ENCODE measurements at regions not wholly inside any gene's neighbourhood (a gene's known extent, or its start where the extent isn't known, plus 50 kb on each side); places are given as distances from the start of the nearest gene placed in this dataset.

GRCh38 chr22:47376901-47377505 lies 614.6 kb downstream of the TBC1D22A start:
- Histone ChIP-seq H3K9me3 (no peaks in the 10 kb centered on the region), H3K27ac (ENCODE audit: low read length) (no peak overlapping the region), H3K4me1 (ENCODE audit: control insufficient read depth in 1 of 2, extremely low read depth in 1 of 2, insufficient read depth in 2 of 2, low read length in 2 of 2) (no peaks in the 10 kb centered on the region), H3K36me3 (ENCODE audit: control insufficient read depth in 2 of 2, extremely low read depth in 1 of 2, insufficient read depth in 1 of 2, low read length in 1 of 2) (no peaks in the 10 kb centered on the region), H3K27me3 (replicated peaks in 1 of 2; ENCODE audit: control insufficient read depth in 2 of 2, extremely low read depth in 1 of 2, insufficient read depth in 2 of 2, low read length in 1 of 2) (peaks cover 0 to 16% of the 10 kb centered on the region in 2 experiments), H3K4me3 (ENCODE audit: control insufficient read depth in 1 of 2, extremely low read depth in 1 of 2, low read length in 1 of 2) (no peak overlapping the region)
- no peak overlapping the region for H3K4me3 Mint-ChIP-seq
- CTCF ChIA-PET = no interaction called here
- no peak overlapping the region for H3K27ac Mint-ChIP-seq
- DNase-seq = no peak
- H3K27me3 Mint-ChIP-seq = peaks cover 2 to 10% of the 10 kb centered on the region in 2 donors
- H3K9me3 Mint-ChIP-seq = peaks cover 0 to 10% (median 6%) of the 10 kb centered on the region in 3 donors
- POLR2A ChIA-PET = no interaction called here
- no peaks in the 10 kb centered on the region for H3K36me3 Mint-ChIP-seq
- no peaks in the 10 kb centered on the region for H3K4me1 Mint-ChIP-seq
- ATAC-seq (replicated peaks in 1 of 4) = no peak
- WGBS (ENCODE audit: insufficient coverage) = 73% methylated on average over 4 of the region's 11 CpGs

- Mint-ChIP-seq H3K4me3 (no peak overlapping the region), H3K27me3 (peaks cover 6 to 10% of the 10 kb centered on the region in 2 donors), H3K27ac (no peak overlapping the region), H3K4me1 (no peaks in the 10 kb centered on the region), H3K9me3 (peaks cover 0 to 10% (median 6%) of the 10 kb centered on the region in 3 donors), H3K36me3 (no peaks in the 10 kb centered on the region)
- Histone ChIP-seq H3K4me3 (ENCODE audit: control insufficient read depth in 1 of 2, extremely low read depth in 1 of 2, low read length in 1 of 2) (no peak overlapping the region), H3K27ac (ENCODE audit: low read length) (no peak overlapping the region), H3K4me1 (ENCODE audit: control insufficient read depth in 1 of 2, extremely low read depth in 1 of 2, insufficient read depth in 2 of 2, low read length in 2 of 2) (no peaks in the 10 kb centered on the region), H3K36me3 (ENCODE audit: control insufficient read depth in 2 of 2, extremely low read depth in 1 of 2, insufficient read depth in 1 of 2, low read length in 1 of 2) (no peaks in the 10 kb centered on the region), H3K9me3 (no peaks in the 10 kb centered on the region), H3K27me3 (replicated peaks in 1 of 2; ENCODE audit: control insufficient read depth in 2 of 2, extremely low read depth in 1 of 2, insufficient read depth in 2 of 2, low read length in 1 of 2) (peaks cover 0 to 23% of the 10 kb centered on the region in 2 experiments)
- ATAC-seq (replicated peaks in 1 of 4) (no peak), DNase-seq (no peak)
- 95% methylated on average over 7 of the region's 7 CpGs for WGBS (ENCODE audit: insufficient coverage)
- ChIA-PET CTCF (no interaction called here), POLR2A (no interaction called here)
These were observed 613.9 kb downstream of the TBC1D22A start for GRCh38 chr22:47376322-47376700.

GRCh38 chr22:47375621-47376321 lies 613.3 kb downstream of the TBC1D22A start:
- no peaks in the 10 kb centered on the region for H3K4me1 Mint-ChIP-seq
- Histone ChIP-seq H3K36me3 (ENCODE audit: control insufficient read depth in 2 of 2, extremely low read depth in 1 of 2, insufficient read depth in 1 of 2, low read length in 1 of 2) (no peaks in the 10 kb centered on the region), H3K9me3 (no peaks in the 10 kb centered on the region), H3K4me1 (ENCODE audit: control insufficient read depth in 1 of 2, extremely low read depth in 1 of 2, insufficient read depth in 2 of 2, low read length in 2 of 2) (no peaks in the 10 kb centered on the region), H3K27me3 (replicated peaks in 1 of 2; ENCODE audit: control insufficient read depth in 2 of 2, extremely low read depth in 1 of 2, insufficient read depth in 2 of 2, low read length in 1 of 2) (peaks cover 0 to 29% of the 10 kb centered on the region in 2 experiments), H3K4me3 (ENCODE audit: control insufficient read depth in 1 of 2, extremely low read depth in 1 of 2, low read length in 1 of 2) (no peak overlapping the region), H3K27ac (ENCODE audit: low read length) (no peak overlapping the region)
- DNase-seq = no peak
- no peaks in the 10 kb centered on the region for H3K36me3 Mint-ChIP-seq
- H3K27me3 Mint-ChIP-seq = peaks cover 6 to 8% of the 10 kb centered on the region in 2 donors
- ATAC-seq (replicated peaks in 1 of 4) = no peak
- H3K9me3 Mint-ChIP-seq = peaks cover 0 to 10% (median 6%) of the 10 kb centered on the region in 3 donors
- H3K4me3 Mint-ChIP-seq = no peak overlapping the region
- H3K27ac Mint-ChIP-seq = no peak overlapping the region
- WGBS (ENCODE audit: insufficient coverage) = 81% methylated on average over 15 of the region's 25 CpGs
- POLR2A ChIA-PET = no interaction called here
- CTCF ChIA-PET = no interaction called here

- 81% methylated on average over 12 of the region's 18 CpGs for WGBS (ENCODE audit: insufficient coverage)
- no peak overlapping the region for H3K27ac Mint-ChIP-seq
- POLR2A ChIA-PET = no interaction called here
- H3K27me3 Mint-ChIP-seq = peaks cover 6 to 8% of the 10 kb centered on the region in 2 donors
- H3K4me3 ChIP-seq (ENCODE audit: control insufficient read depth in 1 of 2, extremely low read depth in 1 of 2, low read length in 1 of 2) = no peak overlapping the region
- H3K36me3 Mint-ChIP-seq = no peaks in the 10 kb centered on the region
- H3K27me3 ChIP-seq (replicated peaks in 1 of 2; ENCODE audit: control insufficient read depth in 2 of 2, extremely low read depth in 1 of 2, insufficient read depth in 2 of 2, low read length in 1 of 2) = peaks cover 0 to 32% of the 10 kb centered on the region in 2 experiments
- peaks cover 0 to 10% (median 6%) of the 10 kb centered on the region in 3 donors for H3K9me3 Mint-ChIP-seq
- H3K27ac ChIP-seq (ENCODE audit: low read length) = no peak overlapping the region
- no peak overlapping the region for H3K4me3 Mint-ChIP-seq
- CTCF ChIA-PET = no interaction called here
- H3K4me1 Mint-ChIP-seq = no peaks in the 10 kb centered on the region
- H3K9me3 ChIP-seq = no peaks in the 10 kb centered on the region
- H3K4me1 ChIP-seq (ENCODE audit: control insufficient read depth in 1 of 2, extremely low read depth in 1 of 2, insufficient read depth in 2 of 2, low read length in 2 of 2) = no peaks in the 10 kb centered on the region
- no peaks in the 10 kb centered on the region for H3K36me3 ChIP-seq (ENCODE audit: control insufficient read depth in 2 of 2, extremely low read depth in 1 of 2, insufficient read depth in 1 of 2, low read length in 1 of 2)
- ATAC-seq (replicated peaks in 1 of 4) = no peak
- no peak for DNase-seq
These were observed 612.6 kb downstream of the TBC1D22A start for GRCh38 chr22:47374901-47375575.

GRCh38 chr22:47374273-47374771 lies 611.9 kb downstream of the TBC1D22A start:
- Histone ChIP-seq H3K27me3 (replicated peaks in 1 of 2; ENCODE audit: control insufficient read depth in 2 of 2, extremely low read depth in 1 of 2, insufficient read depth in 2 of 2, low read length in 1 of 2) (peaks cover 0 to 37% of the 10 kb centered on the region in 2 experiments), H3K4me1 (ENCODE audit: control insufficient read depth in 1 of 2, extremely low read depth in 1 of 2, insufficient read depth in 2 of 2, low read length in 2 of 2) (no peaks in the 10 kb centered on the region), H3K36me3 (ENCODE audit: control insufficient read depth in 2 of 2, extremely low read depth in 1 of 2, insufficient read depth in 1 of 2, low read length in 1 of 2) (no peaks in the 10 kb centered on the region), H3K27ac (ENCODE audit: low read length) (no peak overlapping the region), H3K4me3 (ENCODE audit: control insufficient read depth in 1 of 2, extremely low read depth in 1 of 2, low read length in 1 of 2) (no peak overlapping the region), H3K9me3 (no peaks in the 10 kb centered on the region)
- H3K4me1 Mint-ChIP-seq = no peaks in the 10 kb centered on the region
- H3K4me3 Mint-ChIP-seq = no peak overlapping the region
- peaks cover 0 to 10% (median 6%) of the 10 kb centered on the region in 3 donors for H3K9me3 Mint-ChIP-seq
- 79% methylated on average over 7 of the region's 15 CpGs for WGBS (ENCODE audit: insufficient coverage)
- ATAC-seq (replicated peaks in 1 of 4) (no peak), DNase-seq (no peak)
- ChIA-PET CTCF (no interaction called here), POLR2A (no interaction called here)
- H3K36me3 Mint-ChIP-seq = no peaks in the 10 kb centered on the region
- H3K27ac Mint-ChIP-seq = no peak overlapping the region
- H3K27me3 Mint-ChIP-seq = peaks cover 8 to 12% of the 10 kb centered on the region in 2 donors

GRCh38 chr22:47373648-47374272 lies 611.3 kb downstream of the TBC1D22A start:
- ATAC-seq (replicated peaks in 1 of 4) = no peak
- CTCF ChIA-PET = no interaction called here
- H3K9me3 Mint-ChIP-seq = peaks cover 0 to 9% (median 5%) of the 10 kb centered on the region in 3 donors
- DNase-seq = no peak
- no peaks in the 10 kb centered on the region for H3K36me3 Mint-ChIP-seq
- H3K27me3 ChIP-seq (replicated peaks in 1 of 2; ENCODE audit: control insufficient read depth in 2 of 2, extremely low read depth in 1 of 2, insufficient read depth in 2 of 2, low read length in 1 of 2) = peaks cover 0 to 41% of the 10 kb centered on the region in 2 experiments
- H3K4me3 Mint-ChIP-seq = no peak overlapping the region
- H3K9me3 ChIP-seq = no peaks in the 10 kb centered on the region
- POLR2A ChIA-PET = no interaction called here
- H3K4me1 ChIP-seq (ENCODE audit: control insufficient read depth in 1 of 2, extremely low read depth in 1 of 2, insufficient read depth in 2 of 2, low read length in 2 of 2) = no peaks in the 10 kb centered on the region
- no peak overlapping the region for H3K4me3 ChIP-seq (ENCODE audit: control insufficient read depth in 1 of 2, extremely low read depth in 1 of 2, low read length in 1 of 2)
- no peaks in the 10 kb centered on the region for H3K4me1 Mint-ChIP-seq
- H3K27me3 Mint-ChIP-seq = peaks cover 12 to 13% of the 10 kb centered on the region in 2 donors
- H3K27ac ChIP-seq (ENCODE audit: low read length) = no peak overlapping the region
- H3K36me3 ChIP-seq (ENCODE audit: control insufficient read depth in 2 of 2, extremely low read depth in 1 of 2, insufficient read depth in 1 of 2, low read length in 1 of 2) = no peaks in the 10 kb centered on the region
- WGBS (ENCODE audit: insufficient coverage) = 72% methylated on average over 9 of the region's 13 CpGs
- no peak overlapping the region for H3K27ac Mint-ChIP-seq

Data from T-cell (primary cell).